Thoracic aorta (tissue), 2 donors: ENCODE measurements at regions not wholly inside any gene's neighbourhood (a gene's known extent, or its start where the extent isn't known, plus 50 kb on each side); places are given as distances from the start of the nearest gene placed in this dataset.

Experiments
- ATAC-seq: fragments of 150-250 bp; one replicate; pipeline ENCODE4 v1.8.0; 2017; ENCODE audit warnings: low read depth; ENCODE audit not compliant: insufficient number of reproducible peaks, low FRiP score
- DNase-seq: peaks from one replicate; pipeline ENCODE4 v3.0.0-alpha.2; 2020; ENCODE audit warnings: low spot score
- H3K27ac ChIP-seq, 2 donors: fragments of 200-600 bp; sonication (generic); 1 replicate in 1 of 2; 2 replicates in 1 of 2; pipeline ENCODE4 v1.5.1; 2016; ENCODE audit warnings: mild to moderate bottlenecking in 2 of 2, moderate library complexity in 2 of 2
- H3K27me3 ChIP-seq: fragments of 200-600 bp; sonication (generic); replicated peaks from 2 replicates; pipeline ENCODE4 v1.6.0; 2016; ENCODE audit warnings: mild to moderate bottlenecking; ENCODE audit not compliant: insufficient read depth
- H3K36me3 ChIP-seq: fragments of 200-600 bp; sonication (generic); one replicate; pipeline ENCODE4 v1.5.1; 2016
- H3K4me1 ChIP-seq, 2 donors: fragments of 200-600 bp; sonication (generic); 1 replicate in 1 of 2; 2 replicates in 1 of 2; pipeline versions ENCODE4 v1.5.1 to v1.6.0; 2016; ENCODE audit warnings: low read depth in 2 of 2, mild to moderate bottlenecking in 1 of 2; ENCODE audit not compliant: control insufficient read depth in 1 of 2
- H3K4me3 ChIP-seq: fragments of 200-600 bp; sonication (generic); 2 replicates; pipeline ENCODE4 v1.5.1; 2016; ENCODE audit warnings: mild to moderate bottlenecking
- H3K9me3 ChIP-seq: fragments of 200-600 bp; sonication (generic); 2 replicates; pipeline ENCODE4 v1.5.1; 2016
- CTCF ChIP-seq: fragments of 200-600 bp; sonication (generic); IDR thresholded peaks from one replicate; pipeline ENCODE4 v1.5.1; 2019; ENCODE audit warnings: antibody characterized with exemption

- TF ChIP-seq CTCF, result no peak
- H3K27ac ChIP-seq, result no peak overlapping the region
- no peaks in the 10 kb centered on the region for H3K4me1 ChIP-seq
- ATAC-seq, result no peak
- no peak overlapping the region for H3K4me3 ChIP-seq
- H3K27me3 ChIP-seq, result no peaks in the 10 kb centered on the region
- peaks cover 7% of the 10 kb centered on the region for H3K9me3 ChIP-seq
- DNase-seq, result no peak
- no peaks in the 10 kb centered on the region for H3K36me3 ChIP-seq
Measured at GRCh38 chr5:103441523-103441922, 121.1 kb downstream of the NUDT12 start.

- Histone ChIP-seq H3K4me1 (no peaks in the 10 kb centered on the region), H3K27me3 (no peaks in the 10 kb centered on the region), H3K9me3 (peaks cover 7% of the 10 kb centered on the region), H3K27ac (no peak overlapping the region), H3K4me3 (no peak overlapping the region), H3K36me3 (no peaks in the 10 kb centered on the region)
- DNase-seq, result no peak
- no peak for ATAC-seq
- no peak for TF ChIP-seq CTCF
Measured at GRCh38 chr5:103439007-103439406, 123.6 kb downstream of the NUDT12 start.

GRCh38 chr5:103436656-103437055, 125.9 kb downstream of the NUDT12 start:
- ATAC-seq (no peak), DNase-seq (no peak)
- Histone ChIP-seq H3K36me3 (no peaks in the 10 kb centered on the region), H3K4me1 (no peaks in the 10 kb centered on the region), H3K27ac (no peak overlapping the region), H3K4me3 (no peak overlapping the region), H3K9me3 (peaks cover 7% of the 10 kb centered on the region), H3K27me3 (no peaks in the 10 kb centered on the region)
- TF ChIP-seq CTCF, result no peak

- H3K4me1 ChIP-seq, result no peaks in the 10 kb centered on the region
- H3K9me3 ChIP-seq, result peaks cover 7% of the 10 kb centered on the region
- H3K27ac ChIP-seq, result no peak overlapping the region
- DNase-seq (no peak), ATAC-seq (no peak)
- no peaks in the 10 kb centered on the region for H3K36me3 ChIP-seq
- no peak overlapping the region for H3K4me3 ChIP-seq
- no peaks in the 10 kb centered on the region for H3K27me3 ChIP-seq
- no peak for TF ChIP-seq CTCF
Measured at GRCh38 chr5:103436112-103436511, 126.5 kb downstream of the NUDT12 start.

- H3K27ac ChIP-seq, result no peak overlapping the region
- no peaks in the 10 kb centered on the region for H3K27me3 ChIP-seq
- H3K4me3 ChIP-seq, result no peak overlapping the region
- TF ChIP-seq CTCF, result no peak
- DNase-seq, result no peak
- peaks cover 6% of the 10 kb centered on the region for H3K9me3 ChIP-seq
- no peaks in the 10 kb centered on the region for H3K4me1 ChIP-seq
- no peak for ATAC-seq
- no peaks in the 10 kb centered on the region for H3K36me3 ChIP-seq
Measured at GRCh38 chr5:103435136-103435889, 127.3 kb downstream of the NUDT12 start.
